PC-3 (cell line): ENCODE measurements at regions not wholly inside any gene's neighbourhood (a gene's known extent, or its start where the extent isn't known, plus 50 kb on each side); places are given as distances from the start of the nearest gene placed in this dataset.
A peak's percentile ranks its signal among the peaks of the same experiment; 100 is the strongest.

Experiments used
- ATAC-seq: fragments of 200-7000 bp; cut with Tn5 transposase; 2 replicates; pipeline ENCODE4 v1.9.1; 2020; ENCODE audit warnings: mild to moderate bottlenecking, moderate library complexity
- BruUV-seq: library from RNA; stranded (reverse); fragments of 400-500 nt; replicated peaks from 2 replicates; lab custom pipeline; 2021; lab: Mats Ljungman, UMichigan
- CTCF ChIA-PET: fragments of 300-600 bp; sonication (Branson Sonifier 250); formaldehyde crosslinking; loops from one replicate; lab custom pipeline; 2022; ENCODE audit warnings: antibody characterized with exemption; lab: Charles Lee
- POLR2A ChIA-PET: fragments of 300-600 bp; sonication (Branson Sonifier 250); formaldehyde crosslinking; loops from one replicate; lab custom pipeline; 2022; ENCODE audit warnings: antibody characterized with exemption; ENCODE audit not compliant: unreplicated experiment; lab: Charles Lee
- DNase-seq: peaks from one replicate; pipeline ENCODE4 v3.0.0-alpha.2; 2015
- H2AFZ ChIP-seq: fragments of 300-600 bp; sonication (generic); 2 replicates; pipeline ENCODE4 v1.6.0; 2016; ENCODE audit warnings: antibody characterized with exemption, low read length
- H3F3A ChIP-seq: fragments of 300-600 bp; sonication (generic); one replicate; pipeline ENCODE4 v1.6.0; 2017; ENCODE audit warnings: antibody characterized with exemption, low read length, control low read depth, mild to moderate bottlenecking; ENCODE audit not compliant: unreplicated experiment
- H3K27ac ChIP-seq: fragments of 300-600 bp; sonication (generic); 2 replicates; pipeline ENCODE4 v1.5.1; 2016; ENCODE audit warnings: mild to moderate bottlenecking, low read length
- H3K27me3 ChIP-seq: fragments of 300-600 bp; sonication (generic); 2 replicates; pipeline ENCODE4 v1.6.1; 2016; ENCODE audit warnings: low read length, mixed read lengths
- H3K36me3 ChIP-seq: fragments of 300-600 bp; sonication (generic); 2 replicates; pipeline ENCODE4 v1.6.1; 2016; ENCODE audit warnings: low read depth, mixed run types, low read length, mixed read lengths
- H3K4me1 ChIP-seq: fragments of 300-600 bp; sonication (generic); 2 replicates; pipeline ENCODE4 v1.5.1; 2016; ENCODE audit warnings: low read length; ENCODE audit not compliant: insufficient read depth
- H3K4me2 ChIP-seq: fragments of 300-600 bp; sonication (generic); 2 replicates; pipeline ENCODE4 v1.6.0; 2016; ENCODE audit warnings: low read length
- H3K4me3 ChIP-seq: fragments of 300-600 bp; sonication (generic); 2 replicates; pipeline ENCODE4 v1.5.1; 2016; ENCODE audit warnings: mild to moderate bottlenecking, low read length, mixed read lengths
- H3K79me2 ChIP-seq: fragments of 300-600 bp; sonication (generic); 2 replicates; pipeline ENCODE4 v1.6.1; 2017; ENCODE audit warnings: low read length, mixed read lengths
- H3K9ac ChIP-seq: fragments of 300-600 bp; sonication (generic); 2 replicates; pipeline ENCODE4 v1.6.0; 2016; ENCODE audit warnings: mild to moderate bottlenecking, low read length
- H3K9me2 ChIP-seq: fragments of 300-600 bp; sonication (generic); replicated peaks from 2 replicates; pipeline ENCODE4 v1.6.1; 2016; ENCODE audit warnings: mixed run types, low read length, mixed read lengths
- H3K9me3 ChIP-seq: fragments of 300-600 bp; sonication (generic); 2 replicates; pipeline ENCODE4 v1.6.1; 2016; ENCODE audit warnings: low read length, mixed read lengths
- H4K20me1 ChIP-seq: fragments of 300-600 bp; sonication (generic); 2 replicates; pipeline ENCODE4 v1.6.1; 2016; ENCODE audit warnings: low read length, mixed read lengths
- EZH2 ChIP-seq: fragments of 300-600 bp; sonication (generic); IDR thresholded peaks from one replicate; pipeline ENCODE4 v1.6.1; 2017; ENCODE audit warnings: antibody characterized with exemption, mild to moderate bottlenecking, low read length; ENCODE audit not compliant: unreplicated experiment
- EZH2phosphoT487 ChIP-seq: fragments of 300-600 bp; sonication (generic); IDR thresholded peaks from 2 replicates; pipeline ENCODE4 v1.6.1; 2018; ENCODE audit warnings: mild to moderate bottlenecking, antibody characterized with exemption, low read length, borderline replicate concordance
- intact Hi-C: fragments of 100-400 bp; cut with micrococcal nuclease; formaldehyde crosslinking; loops from 2 replicates; pipeline ENCODE4 v1.9.0; 2023
- TF ChIP-seq, protein P1 (sequence below): fragments of 300-600 bp; sonication (generic); conservative IDR thresholded peaks from 2 replicates; pipeline ENCODE4 v1.5.1; 2017; ENCODE audit warnings: antibody characterized with exemption, low read depth, mild to moderate bottlenecking, low read length

DNA sequence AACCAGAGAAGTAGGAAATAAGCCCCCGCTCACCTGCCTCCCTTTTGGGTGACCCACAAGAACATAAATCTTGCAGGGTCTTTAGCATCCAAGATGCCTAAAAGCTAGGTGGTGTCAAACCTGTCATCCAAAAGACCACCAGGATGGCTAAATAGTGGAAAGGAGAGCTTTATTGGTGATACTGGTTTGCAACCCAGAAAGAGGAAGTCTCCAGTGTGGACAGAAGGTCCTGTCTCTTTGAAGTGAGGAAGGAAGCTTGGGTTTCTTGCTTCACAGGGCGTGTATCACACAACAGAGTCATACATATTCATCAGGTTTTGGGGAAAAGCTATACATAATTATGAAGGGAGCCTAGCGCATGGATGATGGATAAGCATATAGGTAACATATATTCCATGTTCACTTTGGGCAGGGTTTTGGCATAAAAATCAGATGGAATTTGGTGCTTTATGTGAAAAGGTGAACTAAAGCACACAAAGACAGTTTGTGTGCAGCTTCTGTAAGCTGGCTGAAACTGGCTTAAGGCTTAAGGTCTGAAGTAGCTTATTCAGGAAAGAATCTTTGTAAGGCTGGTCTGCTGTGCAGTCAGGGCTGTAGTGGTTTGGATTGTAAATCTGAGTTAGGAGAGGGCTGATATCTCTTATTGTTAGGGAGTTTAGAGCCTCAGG lies 68.4 kb upstream of the EPCAM start:
- TF ChIP-seq, protein P1, sequence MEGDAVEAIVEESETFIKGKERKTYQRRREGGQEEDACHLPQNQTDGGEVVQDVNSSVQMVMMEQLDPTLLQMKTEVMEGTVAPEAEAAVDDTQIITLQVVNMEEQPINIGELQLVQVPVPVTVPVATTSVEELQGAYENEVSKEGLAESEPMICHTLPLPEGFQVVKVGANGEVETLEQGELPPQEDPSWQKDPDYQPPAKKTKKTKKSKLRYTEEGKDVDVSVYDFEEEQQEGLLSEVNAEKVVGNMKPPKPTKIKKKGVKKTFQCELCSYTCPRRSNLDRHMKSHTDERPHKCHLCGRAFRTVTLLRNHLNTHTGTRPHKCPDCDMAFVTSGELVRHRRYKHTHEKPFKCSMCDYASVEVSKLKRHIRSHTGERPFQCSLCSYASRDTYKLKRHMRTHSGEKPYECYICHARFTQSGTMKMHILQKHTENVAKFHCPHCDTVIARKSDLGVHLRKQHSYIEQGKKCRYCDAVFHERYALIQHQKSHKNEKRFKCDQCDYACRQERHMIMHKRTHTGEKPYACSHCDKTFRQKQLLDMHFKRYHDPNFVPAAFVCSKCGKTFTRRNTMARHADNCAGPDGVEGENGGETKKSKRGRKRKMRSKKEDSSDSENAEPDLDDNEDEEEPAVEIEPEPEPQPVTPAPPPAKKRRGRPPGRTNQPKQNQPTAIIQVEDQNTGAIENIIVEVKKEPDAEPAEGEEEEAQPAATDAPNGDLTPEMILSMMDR: no peak
- TF ChIP-seq EZH2 (no peak), EZH2phosphoT487 (no peak)
- ChIA-PET CTCF (no interaction called here), POLR2A (no interaction called here)
- ATAC-seq (no peak), DNase-seq (no peak)
- no peaks in the 10 kb centered on the region for H3K4me1 ChIP-seq
- BruUV-seq: no TSS peak
- H3K27me3 ChIP-seq: no peaks in the 10 kb centered on the region
- no peaks in the 10 kb centered on the region for H3K79me2 ChIP-seq
- no peaks in the 10 kb centered on the region for H4K20me1 ChIP-seq
- no peaks in the 10 kb centered on the region for H3K9me2 ChIP-seq
- H3F3A ChIP-seq: no peaks in the 10 kb centered on the region
- H3K36me3 ChIP-seq: no peaks in the 10 kb centered on the region
- intact Hi-C loops: no loop called here
- no peak overlapping the region for H3K4me2 ChIP-seq
- no peak overlapping the region for H2AFZ ChIP-seq
- no peak overlapping the region for H3K9ac ChIP-seq
- no peaks in the 10 kb centered on the region for H3K9me3 ChIP-seq
- no peak overlapping the region for H3K27ac ChIP-seq
- no peak overlapping the region for H3K4me3 ChIP-seq

GRCh38 chr2:47300081-47300480 lies 69.0 kb upstream of the EPCAM start:
- Histone ChIP-seq H3K36me3 (no peaks in the 10 kb centered on the region), H3K9me3 (no peaks in the 10 kb centered on the region), H3K9me2 (no peaks in the 10 kb centered on the region), H3K79me2 (no peaks in the 10 kb centered on the region), H3K27ac (no peak overlapping the region), H3K9ac (no peak overlapping the region), H3K4me3 (no peak overlapping the region), H3K27me3 (no peaks in the 10 kb centered on the region), H3F3A (no peaks in the 10 kb centered on the region), H3K4me1 (no peaks in the 10 kb centered on the region), H4K20me1 (no peaks in the 10 kb centered on the region), H3K4me2 (no peak overlapping the region), H2AFZ (no peak overlapping the region)
- DNase-seq: no peak
- CTCF ChIA-PET: no interaction called here
- POLR2A ChIA-PET: no interaction called here
- intact Hi-C loops: no loop called here
- ATAC-seq: no peak
- BruUV-seq: no TSS peak
- TF ChIP-seq EZH2phosphoT487: no peak
- no peak for TF ChIP-seq EZH2
- TF ChIP-seq, protein P1: no peak

GRCh38 chr2:47299555-47299954 lies 69.6 kb upstream of the EPCAM start:
- no TSS peak for BruUV-seq
- no peak overlapping the region for H3K9ac ChIP-seq
- H3K4me3 ChIP-seq: no peak overlapping the region
- H2AFZ ChIP-seq: no peak overlapping the region
- no peaks in the 10 kb centered on the region for H3K79me2 ChIP-seq
- no peaks in the 10 kb centered on the region for H3K9me3 ChIP-seq
- no peaks in the 10 kb centered on the region for H4K20me1 ChIP-seq
- no peaks in the 10 kb centered on the region for H3K4me1 ChIP-seq
- no peaks in the 10 kb centered on the region for H3K36me3 ChIP-seq
- ChIA-PET POLR2A (no interaction called here), CTCF (no interaction called here)
- 0 out of 2 replicates have a peak, but pooled peaks have one; percentile 53 for ATAC-seq
- H3K27ac ChIP-seq: no peak overlapping the region
- intact Hi-C loops: no loop called here
- no peaks in the 10 kb centered on the region for H3F3A ChIP-seq
- H3K9me2 ChIP-seq: no peaks in the 10 kb centered on the region
- H3K27me3 ChIP-seq: no peaks in the 10 kb centered on the region
- peak; percentile 50 for DNase-seq
- no peak overlapping the region for H3K4me2 ChIP-seq
- TF ChIP-seq, protein P1: no peak
- TF ChIP-seq EZH2phosphoT487: no peak
- TF ChIP-seq EZH2: no peak
